Esophagus muscularis mucosa (tissue), 4 donors: ENCODE measurements at regions not wholly inside any gene's neighbourhood (a gene's known extent, or its start where the extent isn't known, plus 50 kb on each side); places are given as distances from the start of the nearest gene placed in this dataset.

Experiments
- DNase-seq: peaks from one replicate; pipeline ENCODE4 v3.0.0-alpha.2; 2017; ENCODE audit errors: extremely low spot score
- H3K27ac ChIP-seq, 4 donors: fragments of 200-600 bp; sonication (generic); replicated peaks in 1 of 4; 1 replicate in 3 of 4; 2 replicates in 1 of 4; pipeline ENCODE4 v1.5.1; 2016 to 2019; ENCODE audit warnings: mild to moderate bottlenecking in 1 of 4
- H3K27me3 ChIP-seq, 4 donors: fragments of 200-600 bp; sonication (generic); one replicate each; pipeline versions ENCODE4 v1.5.1 to v1.6.0; 2016 to 2019
- H3K36me3 ChIP-seq, 4 donors: fragments of 200-600 bp; sonication (generic); one replicate each; pipeline ENCODE4 v1.5.1; 2016 to 2019
- H3K4me1 ChIP-seq, 4 donors: fragments of 200-600 bp; sonication (generic); one replicate each; pipeline ENCODE4 v1.5.1; 2016 to 2019
- H3K4me3 ChIP-seq, 4 donors: fragments of 200-600 bp; sonication (generic); 1 replicate in 2 of 4; 2 replicates in 2 of 4; pipeline ENCODE4 v1.5.1; 2016 to 2019; ENCODE audit warnings: mild to moderate bottlenecking in 4 of 4, moderate library complexity in 1 of 4
- H3K9me3 ChIP-seq, 4 donors: fragments of 200-600 bp; sonication (generic); 1 replicate in 3 of 4; 2 replicates in 1 of 4; pipeline ENCODE4 v1.5.1; 2016 to 2019
- CTCF ChIP-seq, 3 experiments: fragments of 200-600 bp in 2 of 3; fragments of 450-650 bp in 1 of 3; sonication (generic) in 2 of 3; IDR thresholded peaks; one replicate each; pipeline ENCODE4 v1.5.1; 2017 to 2019; ENCODE audit warnings: antibody characterized with exemption in 3 of 3, mild to moderate bottlenecking in 2 of 3, moderate library complexity in 1 of 3
- EP300 ChIP-seq: sonication (generic); formaldehyde crosslinking; IDR thresholded peaks from one replicate; pipeline ENCODE4 v1.6.1; 2017; ENCODE audit warnings: antibody characterized with exemption
- POLR2A ChIP-seq: fragments of 450-650 bp; IDR thresholded peaks from one replicate; pipeline ENCODE4 v1.6.1; 2017; ENCODE audit warnings: antibody characterized with exemption, moderate library complexity, mild to moderate bottlenecking, low read depth
- POLR2AphosphoS5 ChIP-seq, 2 donors: sonication (generic); formaldehyde crosslinking; IDR thresholded peaks; one replicate each; pipeline ENCODE4 v1.6.1; 2017; ENCODE audit warnings: antibody characterized with exemption in 2 of 2
- WGBS: methylation state at CpG from one replicate; pipeline ENCODE4 v1.1.5; 2018; 5-methylcytosine and 5-hydroxymethylcytosine counted together
- intact Hi-C: fragments of 100-400 bp; cut with DNase I; formaldehyde crosslinking; loops from one replicate; pipeline ENCODE4 v1.15.1; 2023

- Histone ChIP-seq H3K27ac (no peak overlapping the region), H3K4me3 (no peak overlapping the region), H3K4me1 (no peaks in the 10 kb centered on the region), H3K9me3 (no peaks in the 10 kb centered on the region), H3K36me3 (no peaks in the 10 kb centered on the region), H3K27me3 (no peaks in the 10 kb centered on the region)
- no peak for TF ChIP-seq EP300
- no peak for TF ChIP-seq CTCF (IDR thresholded peaks at IDR 0.05)
- TF ChIP-seq POLR2A: no peak
- no peak for TF ChIP-seq POLR2AphosphoS5 (IDR thresholded peaks at IDR 0.05)
- WGBS: 43% methylated on average over 1 of the region's 1 CpG
- no peak for DNase-seq
- intact Hi-C loops: no loop called here
Measured at GRCh38 chr12:74317741-74318140, 219.9 kb upstream of the ATXN7L3B start.

- no peaks in the 10 kb centered on the region for H3K36me3 ChIP-seq
- WGBS: 78% methylated on average over 5 of the region's 5 CpGs
- no peak for TF ChIP-seq POLR2A
- TF ChIP-seq EP300: no peak
- TF ChIP-seq POLR2AphosphoS5 (IDR thresholded peaks at IDR 0.05): no peak
- TF ChIP-seq CTCF (IDR thresholded peaks at IDR 0.05): no peak
- no peaks in the 10 kb centered on the region for H3K9me3 ChIP-seq
- H3K27me3 ChIP-seq: no peaks in the 10 kb centered on the region
- DNase-seq: no peak
- no peak overlapping the region for H3K4me3 ChIP-seq
- H3K4me1 ChIP-seq: no peaks in the 10 kb centered on the region
- H3K27ac ChIP-seq: no peak overlapping the region
- intact Hi-C loops: no loop called here
Measured at GRCh38 chr12:74319886-74320285, 217.7 kb upstream of the ATXN7L3B start.

- Histone ChIP-seq H3K4me1 (no peaks in the 10 kb centered on the region), H3K27ac (no peak overlapping the region), H3K27me3 (no peaks in the 10 kb centered on the region), H3K4me3 (no peak overlapping the region), H3K36me3 (no peaks in the 10 kb centered on the region), H3K9me3 (no peaks in the 10 kb centered on the region)
- 79% methylated on average over 6 of the region's 6 CpGs for WGBS
- no peak for DNase-seq
- intact Hi-C loops: no loop called here
- TF ChIP-seq EP300 (no peak), POLR2A (no peak), POLR2AphosphoS5 (IDR thresholded peaks at IDR 0.05) (no peak), CTCF (IDR thresholded peaks at IDR 0.05) (no peak)
Measured at GRCh38 chr12:74321381-74321780, 216.3 kb upstream of the ATXN7L3B start.

GRCh38 chr12:74322792-74323191 lies 214.8 kb upstream of the ATXN7L3B start:
- no peaks in the 10 kb centered on the region for H3K9me3 ChIP-seq
- H3K4me3 ChIP-seq: no peak overlapping the region
- intact Hi-C loops: no loop called here
- no peak overlapping the region for H3K27ac ChIP-seq
- DNase-seq: no peak
- no peaks in the 10 kb centered on the region for H3K36me3 ChIP-seq
- no peaks in the 10 kb centered on the region for H3K4me1 ChIP-seq
- TF ChIP-seq POLR2AphosphoS5 (IDR thresholded peaks at IDR 0.05): no peak
- no peak for TF ChIP-seq EP300
- no peak for TF ChIP-seq POLR2A
- TF ChIP-seq CTCF (IDR thresholded peaks at IDR 0.05): no peak
- H3K27me3 ChIP-seq: no peaks in the 10 kb centered on the region
- WGBS: 74% methylated on average over 2 of the region's 2 CpGs

GRCh38 chr12:74328623-74329022 lies 209.0 kb upstream of the ATXN7L3B start:
- WGBS: 80% methylated on average over 2 of the region's 2 CpGs
- TF ChIP-seq EP300: no peak
- TF ChIP-seq POLR2AphosphoS5 (IDR thresholded peaks at IDR 0.05): no peak
- TF ChIP-seq CTCF (IDR thresholded peaks at IDR 0.05): no peak
- TF ChIP-seq POLR2A: no peak
- Histone ChIP-seq H3K4me3 (no peak overlapping the region), H3K4me1 (no peaks in the 10 kb centered on the region), H3K27me3 (no peaks in the 10 kb centered on the region), H3K36me3 (no peaks in the 10 kb centered on the region), H3K27ac (no peak overlapping the region), H3K9me3 (no peaks in the 10 kb centered on the region)
- no peak for DNase-seq
- intact Hi-C loops: no loop called here
